Body of pancreas (tissue), 4 donors: ENCODE measurements at regions not wholly inside any gene's neighbourhood (a gene's known extent, or its start where the extent isn't known, plus 50 kb on each side); places are given as distances from the start of the nearest gene placed in this dataset.

Experiments used
- ATAC-seq: fragments of 150-250 bp; one replicate; pipeline ENCODE4 v1.9.1; 2016
- DNase-seq, 4 donors: peaks; one replicate each; pipeline ENCODE4 v3.0.0-alpha.2; 2019
- H3K27ac ChIP-seq, 4 donors: fragments of 200-600 bp; sonication (generic); 1 replicate in 3 of 4; 2 replicates in 1 of 4; pipeline versions ENCODE4 v1.5.1 to v1.6.1; 2016 to 2019; ENCODE audit warnings: mild to moderate bottlenecking in 1 of 4, mixed read lengths in 1 of 4, moderate library complexity in 1 of 4
- H3K27me3 ChIP-seq, 2 donors: fragments of 200-600 bp; sonication (generic); one replicate each; pipeline ENCODE4 v1.6.0; 2016; ENCODE audit warnings: mild to moderate bottlenecking in 1 of 2
- H3K36me3 ChIP-seq, 2 donors: fragments of 200-600 bp; sonication (generic); replicated peaks in 1 of 2; 2 replicates each; pipeline ENCODE4 v1.5.1; 2016; ENCODE audit warnings: low read depth in 2 of 2; ENCODE audit not compliant: insufficient read depth in 1 of 2
- H3K4me1 ChIP-seq: fragments of 200-600 bp; sonication (generic); one replicate; pipeline ENCODE4 v1.6.0; 2016
- H3K4me3 ChIP-seq, 2 donors: fragments of 200-600 bp; sonication (generic); 1 replicate in 1 of 2; 2 replicates in 1 of 2; pipeline ENCODE4 v1.5.1; 2016 to 2019
- H3K9me3 ChIP-seq, 3 donors: fragments of 200-600 bp; sonication (generic); 1 replicate in 2 of 3; 2 replicates in 1 of 3; pipeline ENCODE4 v1.5.1; 2016
- POLR2A ChIP-seq, 3 donors: fragments of 450-650 bp; IDR thresholded peaks; one replicate each; pipeline ENCODE4 v1.6.1; 2016; ENCODE audit warnings: antibody characterized with exemption in 3 of 3, mild to moderate bottlenecking in 2 of 3
- WGBS, 2 donors: methylation state at CpG; one replicate each; pipeline ENCODE4 v1.1.5; 2017; 5-methylcytosine and 5-hydroxymethylcytosine counted together
- intact Hi-C: fragments of 100-400 bp; cut with DNase I; formaldehyde crosslinking; loops from one replicate; pipeline ENCODE4 v1.15.1; 2023
- TF ChIP-seq, protein P1 (sequence below), 7 experiments: fragments of 450-650 bp in 4 of 7; fragments of 200-600 bp in 3 of 7; sonication (generic) in 3 of 7; IDR thresholded peaks; one replicate each; pipeline ENCODE4 v1.5.1; 2016 to 2019; ENCODE audit warnings: antibody characterized with exemption in 7 of 7

DNA sequence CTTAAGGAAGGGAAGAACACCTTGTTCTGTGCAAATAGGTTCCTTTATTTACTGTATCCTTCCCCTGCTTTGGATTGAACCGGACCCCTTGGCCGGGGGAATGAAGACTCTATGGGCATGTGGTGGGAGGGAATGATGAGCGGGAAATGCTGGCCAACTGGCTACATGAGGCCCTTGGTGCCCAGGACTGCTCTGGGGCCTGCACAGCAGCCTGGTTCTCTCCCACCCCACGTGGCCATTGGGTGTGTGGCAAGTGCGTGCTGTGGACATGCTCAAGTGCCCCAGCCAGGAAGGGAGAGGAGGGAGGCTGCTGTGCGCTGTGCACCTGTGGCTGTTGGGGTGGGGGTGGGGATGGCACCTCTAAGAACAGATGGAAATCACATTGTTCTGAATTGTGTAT is 917.0 kb upstream of the GHITM start:
- no peaks in the 10 kb centered on the region for H3K27me3 ChIP-seq
- H3K4me3 ChIP-seq = no peak overlapping the region
- DNase-seq (no peak), ATAC-seq (no peak)
- no peak for TF ChIP-seq POLR2A (IDR thresholded peaks at IDR 0.05)
- TF ChIP-seq, protein P1, sequence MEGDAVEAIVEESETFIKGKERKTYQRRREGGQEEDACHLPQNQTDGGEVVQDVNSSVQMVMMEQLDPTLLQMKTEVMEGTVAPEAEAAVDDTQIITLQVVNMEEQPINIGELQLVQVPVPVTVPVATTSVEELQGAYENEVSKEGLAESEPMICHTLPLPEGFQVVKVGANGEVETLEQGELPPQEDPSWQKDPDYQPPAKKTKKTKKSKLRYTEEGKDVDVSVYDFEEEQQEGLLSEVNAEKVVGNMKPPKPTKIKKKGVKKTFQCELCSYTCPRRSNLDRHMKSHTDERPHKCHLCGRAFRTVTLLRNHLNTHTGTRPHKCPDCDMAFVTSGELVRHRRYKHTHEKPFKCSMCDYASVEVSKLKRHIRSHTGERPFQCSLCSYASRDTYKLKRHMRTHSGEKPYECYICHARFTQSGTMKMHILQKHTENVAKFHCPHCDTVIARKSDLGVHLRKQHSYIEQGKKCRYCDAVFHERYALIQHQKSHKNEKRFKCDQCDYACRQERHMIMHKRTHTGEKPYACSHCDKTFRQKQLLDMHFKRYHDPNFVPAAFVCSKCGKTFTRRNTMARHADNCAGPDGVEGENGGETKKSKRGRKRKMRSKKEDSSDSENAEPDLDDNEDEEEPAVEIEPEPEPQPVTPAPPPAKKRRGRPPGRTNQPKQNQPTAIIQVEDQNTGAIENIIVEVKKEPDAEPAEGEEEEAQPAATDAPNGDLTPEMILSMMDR (IDR thresholded peaks at IDR 0.05) = no peak
- H3K27ac ChIP-seq = no peak overlapping the region
- intact Hi-C loops = no loop called here
- H3K36me3 ChIP-seq = no peaks in the 10 kb centered on the region
- WGBS, 2 donors = 71 to 81% methylated on average over 5 to 6 of the region's 6 CpGs
- no peaks in the 10 kb centered on the region for H3K9me3 ChIP-seq
- no peaks in the 10 kb centered on the region for H3K4me1 ChIP-seq

DNA sequence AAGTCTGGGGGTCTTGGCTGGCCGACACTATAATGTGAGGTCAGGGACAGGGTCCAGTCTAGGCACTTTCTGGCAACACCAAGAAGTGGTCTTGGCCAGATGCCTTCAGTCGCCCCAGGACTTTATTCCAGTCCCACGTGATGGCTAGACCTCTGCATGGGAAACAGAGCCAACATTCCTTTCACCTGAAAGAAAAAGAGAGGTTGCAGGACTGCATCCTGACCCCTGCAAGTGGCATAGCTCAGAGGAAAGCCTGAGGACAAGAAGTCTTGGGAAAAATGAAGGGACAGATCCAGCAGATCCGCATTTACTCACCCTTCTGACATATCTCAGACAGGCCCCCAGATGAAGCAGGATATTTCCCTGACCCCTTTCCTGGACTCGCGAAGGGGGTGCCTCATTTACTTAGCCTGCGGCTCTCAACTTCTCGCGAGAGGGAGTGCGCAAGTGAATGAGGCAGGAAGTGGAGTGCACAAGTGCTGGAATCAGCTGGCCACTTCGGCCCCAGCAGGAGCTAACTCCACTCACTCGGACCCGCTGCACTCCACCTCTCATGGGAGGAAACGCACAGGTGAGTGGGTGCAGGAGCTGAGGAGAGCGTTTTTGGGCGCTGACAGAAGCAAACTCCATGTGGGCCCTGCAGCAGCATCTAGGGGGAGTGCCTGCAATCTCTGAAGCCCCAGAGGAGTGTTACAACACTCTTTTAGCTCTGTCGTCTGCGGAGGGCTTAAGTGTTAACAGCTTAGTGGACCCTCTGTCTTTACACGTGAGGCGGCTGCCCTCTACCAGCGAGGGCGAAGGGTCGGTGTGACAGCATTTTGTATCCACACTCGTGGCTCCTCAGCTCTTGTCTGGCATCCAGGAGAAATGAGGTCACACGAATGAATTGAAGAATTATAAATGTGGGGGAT is 916.2 kb upstream of the GHITM start:
- intact Hi-C loops = no loop called here
- Histone ChIP-seq H3K27ac (no peak overlapping the region), H3K9me3 (no peaks in the 10 kb centered on the region), H3K4me1 (no peaks in the 10 kb centered on the region), H3K36me3 (no peaks in the 10 kb centered on the region), H3K4me3 (no peak overlapping the region), H3K27me3 (no peaks in the 10 kb centered on the region)
- TF ChIP-seq, protein P1 (IDR thresholded peaks at IDR 0.05) = no peak
- no peak for TF ChIP-seq POLR2A (IDR thresholded peaks at IDR 0.05)
- DNase-seq = no peak
- ATAC-seq = no peak
- WGBS, 2 donors = 68 to 74% methylated on average over 25 of the region's 25 CpGs

DNA sequence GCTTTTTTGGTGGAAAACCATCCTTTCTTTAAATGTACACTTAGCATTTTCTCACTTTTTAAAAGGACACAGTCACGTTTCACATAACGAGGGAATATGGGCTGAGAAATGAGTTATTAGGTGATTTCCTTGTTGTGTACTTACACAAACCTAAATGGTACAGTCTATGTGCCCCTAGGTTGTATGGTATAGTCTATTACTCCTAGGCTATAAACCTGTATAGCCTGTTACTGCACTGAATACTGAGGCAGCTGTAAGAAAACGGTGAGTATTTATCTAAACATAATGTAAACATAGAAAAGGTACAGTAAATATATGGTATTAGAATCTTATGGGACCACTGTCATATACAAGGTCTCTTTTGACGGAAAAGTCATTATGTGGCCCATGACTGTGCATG is 913.5 kb upstream of the GHITM start:
- ATAC-seq = no peak

DNA sequence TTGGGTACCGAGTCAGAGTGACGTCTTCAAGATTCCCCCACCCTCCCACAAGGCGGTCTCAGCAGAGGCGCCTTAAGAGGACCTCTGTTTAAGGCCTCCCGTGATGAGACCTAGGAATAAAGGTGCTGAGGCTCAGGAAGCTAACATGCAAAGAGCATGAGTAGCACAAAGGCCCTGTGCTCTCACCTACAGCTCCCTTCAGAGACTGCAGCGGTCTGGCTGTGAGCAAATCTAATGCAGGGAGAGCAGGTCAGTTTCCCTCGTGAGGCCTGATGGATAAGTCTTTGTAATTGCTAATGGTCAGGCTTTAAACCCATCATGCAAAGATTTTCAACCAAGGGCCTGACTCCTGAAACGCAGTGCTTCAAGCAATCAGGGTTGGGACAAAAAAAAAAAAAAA is 909.3 kb upstream of the GHITM start:
- no peak overlapping the region for H3K4me3 ChIP-seq
- H3K36me3 ChIP-seq = no peaks in the 10 kb centered on the region
- DNase-seq (no peak), ATAC-seq (no peak)
- H3K4me1 ChIP-seq = no peaks in the 10 kb centered on the region
- H3K9me3 ChIP-seq = no peaks in the 10 kb centered on the region
- no peaks in the 10 kb centered on the region for H3K27me3 ChIP-seq
- H3K27ac ChIP-seq = no peak overlapping the region
- intact Hi-C loops = no loop called here
- no peak for TF ChIP-seq POLR2A (IDR thresholded peaks at IDR 0.05)
- TF ChIP-seq, protein P1 (IDR thresholded peaks at IDR 0.05) = no peak
- 69 to 70% methylated on average over 8 of the region's 8 CpGs for WGBS, 2 donors

More for the DNA sequence above, 913.5 kb upstream of the GHITM start:
- no peak overlapping the region for H3K27ac ChIP-seq
- intact Hi-C loops = no loop called here
- H3K4me1 ChIP-seq = no peaks in the 10 kb centered on the region
- WGBS, 2 donors = 39 to 47% methylated on average over 4 of the region's 4 CpGs
- no peak overlapping the region for H3K4me3 ChIP-seq
- no peaks in the 10 kb centered on the region for H3K36me3 ChIP-seq
- no peak for TF ChIP-seq POLR2A (IDR thresholded peaks at IDR 0.05)
- no peak for DNase-seq
- H3K27me3 ChIP-seq = no peaks in the 10 kb centered on the region
- H3K9me3 ChIP-seq = no peaks in the 10 kb centered on the region

DNA sequence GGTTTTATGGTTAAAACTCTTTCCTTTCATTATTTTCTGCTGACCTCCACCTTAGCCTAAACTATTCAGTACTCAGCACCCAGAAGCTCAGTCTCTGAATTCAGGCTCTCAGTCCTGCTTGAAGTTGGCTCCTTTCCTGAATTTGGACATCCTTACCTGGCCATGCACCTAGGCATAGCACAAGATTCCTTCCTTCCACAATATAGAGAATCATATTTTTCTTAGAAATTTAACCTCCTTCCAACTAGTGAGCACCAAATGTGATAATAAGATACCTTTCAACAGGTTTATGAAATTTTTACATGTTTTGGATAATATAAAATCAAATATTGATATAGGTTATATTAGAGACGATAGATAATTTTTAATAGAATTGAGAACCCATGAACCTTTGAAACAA is 905.6 kb upstream of the GHITM start:
- no peaks in the 10 kb centered on the region for H3K4me1 ChIP-seq
- 62 to 65% methylated on average over 1 of the region's 1 CpG for WGBS, 2 donors

More for the DNA sequence above, 905.6 kb upstream of the GHITM start:
- DNase-seq = no peak
- intact Hi-C loops = no loop called here
- TF ChIP-seq POLR2A (IDR thresholded peaks at IDR 0.05) = no peak
- TF ChIP-seq, protein P1 (IDR thresholded peaks at IDR 0.05) = no peak
- Histone ChIP-seq H3K9me3 (no peaks in the 10 kb centered on the region), H3K27me3 (no peaks in the 10 kb centered on the region), H3K27ac (no peak overlapping the region), H3K4me3 (no peak overlapping the region), H3K36me3 (no peaks in the 10 kb centered on the region)
- no peak for ATAC-seq
